Activated naive CD4-positive, alpha-beta T cell treated with anti-CD3 and anti-CD28 coated beads, Interleukin-2, amount 50 U/mL, for 16 hours (primary cell): ENCODE measurements at regions not wholly inside any gene's neighbourhood (a gene's known extent, or its start where the extent isn't known, plus 50 kb on each side); places are given as distances from the start of the nearest gene placed in this dataset.

Experiments used
- DNase-seq: peaks from one replicate; pipeline ENCODE4 v3.0.0-alpha.2; 2020

DNA sequence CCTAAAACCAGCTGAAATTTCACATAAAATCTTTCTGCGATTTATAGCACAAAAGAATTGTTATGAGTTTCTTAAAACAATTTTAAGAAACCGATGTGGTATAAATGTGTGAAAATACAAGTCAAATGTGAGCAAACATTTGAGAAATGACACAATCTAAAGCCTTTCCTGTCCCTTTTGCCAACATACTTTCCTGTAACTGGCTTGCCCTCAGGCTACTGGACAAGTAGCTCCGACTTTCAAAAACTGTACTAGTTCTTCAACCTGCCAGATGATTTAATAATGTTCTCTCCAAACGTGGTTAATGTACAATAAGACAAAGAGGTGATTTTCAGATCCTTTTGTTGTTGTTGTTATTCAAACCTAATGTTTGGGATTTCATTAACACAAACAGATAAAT is 105.9 kb upstream of the ARHGEF26 start:
- no peak for DNase-seq

DNA sequence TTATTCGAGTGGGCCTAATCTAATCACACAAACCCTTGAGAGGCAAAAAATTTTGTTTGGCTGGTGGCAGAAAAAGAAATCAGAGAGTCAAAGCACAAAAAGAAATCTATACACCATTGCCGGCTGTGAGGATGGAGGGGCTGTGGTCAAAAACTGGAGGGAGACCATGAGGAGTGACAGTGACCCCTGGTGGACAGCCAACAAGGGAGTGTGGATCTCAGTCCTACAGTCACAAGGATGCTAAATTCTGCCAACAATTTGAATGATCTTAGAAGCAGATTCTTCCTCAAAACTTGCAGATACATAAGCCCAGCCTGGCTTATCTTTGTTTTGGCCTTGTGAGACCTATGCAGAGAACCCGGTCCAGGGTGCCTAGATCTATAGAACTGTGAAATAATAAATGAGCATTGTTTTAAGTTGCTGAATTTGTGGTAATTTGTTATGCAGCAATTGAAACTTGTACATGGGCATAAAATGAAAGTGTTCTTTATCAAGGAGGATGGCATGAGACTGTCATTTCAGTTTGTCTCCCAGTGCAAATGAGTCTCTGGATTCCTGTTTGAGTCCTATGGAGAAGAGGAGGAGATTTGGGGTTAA is 103.0 kb upstream of the ARHGEF26 start:
- DNase-seq: peak; percentile 23

DNA sequence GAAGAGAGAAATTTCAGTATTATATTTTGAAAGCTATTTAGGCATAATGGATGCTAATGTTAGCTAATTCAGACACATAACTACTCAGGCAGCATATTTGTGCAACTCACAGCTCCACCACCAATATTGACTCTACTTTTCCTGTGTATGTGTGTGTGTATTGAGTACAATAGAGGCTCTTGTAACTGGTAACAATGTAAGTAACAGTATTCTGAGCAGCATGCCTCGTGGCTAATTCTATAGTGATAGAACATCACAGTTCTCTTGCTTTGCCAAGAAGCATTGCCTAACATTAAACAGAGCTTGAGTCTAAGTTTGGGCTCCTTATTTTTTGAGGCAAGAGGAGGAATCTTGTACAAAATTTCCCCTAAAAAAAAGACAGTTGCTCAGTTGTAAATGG is 98.6 kb upstream of the ARHGEF26 start:
- no peak for DNase-seq

DNA sequence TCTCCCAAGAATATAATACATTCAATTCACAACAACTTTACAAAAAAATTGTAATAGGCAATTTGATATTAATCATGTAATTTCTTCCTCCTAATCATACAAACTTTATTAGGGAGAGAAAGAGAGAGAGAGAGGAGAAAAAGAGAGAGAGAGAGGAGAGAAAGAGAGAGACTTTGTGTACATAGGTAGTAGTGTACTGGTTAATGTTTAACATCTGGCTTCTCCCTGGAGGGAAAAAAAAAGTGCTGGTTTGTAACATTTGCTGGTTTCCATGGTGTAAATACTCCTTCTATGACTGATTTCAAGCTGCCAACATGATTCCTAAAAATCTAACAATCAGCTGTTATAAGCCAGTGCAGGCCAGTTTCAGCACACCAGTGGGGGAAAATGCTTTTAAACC is 98.0 kb upstream of the ARHGEF26 start:
- no peak for DNase-seq

DNA sequence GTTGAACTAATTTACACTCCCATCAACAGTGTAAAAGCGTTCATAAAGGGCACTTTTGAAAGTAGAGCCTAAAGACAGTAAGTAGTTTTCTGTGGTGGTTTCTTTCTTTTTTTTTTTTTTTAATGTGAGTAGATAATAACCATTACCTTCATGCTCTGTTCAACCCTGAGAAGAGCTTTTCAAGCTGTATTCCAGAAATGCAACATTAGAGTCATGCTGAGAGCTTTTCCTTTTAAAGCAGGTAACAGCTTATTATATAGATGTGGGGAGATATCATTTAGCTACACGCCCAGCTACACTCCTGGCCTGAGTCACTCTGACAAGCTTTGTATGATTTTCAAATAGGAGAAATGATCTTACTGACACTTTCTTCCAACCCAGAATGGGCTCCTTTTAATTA is 96.2 kb upstream of the ARHGEF26 start:
- DNase-seq: no peak

DNA sequence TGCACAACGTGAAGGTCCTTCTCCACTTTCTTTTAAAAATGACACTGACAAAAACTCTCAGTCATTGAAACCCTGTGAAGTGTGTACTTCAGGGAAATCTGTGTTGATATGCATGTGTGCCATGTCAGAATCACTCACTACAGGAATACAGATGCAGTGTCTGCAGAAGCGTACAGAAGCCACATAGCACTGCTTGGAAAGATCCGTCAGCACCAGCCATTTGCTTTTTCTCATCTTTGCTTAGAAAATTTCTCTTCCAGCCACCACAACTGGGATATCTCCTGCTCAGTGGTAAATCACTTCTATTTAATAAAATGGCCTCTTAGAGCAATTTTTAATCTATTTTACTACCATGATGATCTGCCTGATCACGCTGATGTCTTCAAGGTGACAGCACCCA is 91.3 kb upstream of the ARHGEF26 start:
- no peak for DNase-seq

DNA sequence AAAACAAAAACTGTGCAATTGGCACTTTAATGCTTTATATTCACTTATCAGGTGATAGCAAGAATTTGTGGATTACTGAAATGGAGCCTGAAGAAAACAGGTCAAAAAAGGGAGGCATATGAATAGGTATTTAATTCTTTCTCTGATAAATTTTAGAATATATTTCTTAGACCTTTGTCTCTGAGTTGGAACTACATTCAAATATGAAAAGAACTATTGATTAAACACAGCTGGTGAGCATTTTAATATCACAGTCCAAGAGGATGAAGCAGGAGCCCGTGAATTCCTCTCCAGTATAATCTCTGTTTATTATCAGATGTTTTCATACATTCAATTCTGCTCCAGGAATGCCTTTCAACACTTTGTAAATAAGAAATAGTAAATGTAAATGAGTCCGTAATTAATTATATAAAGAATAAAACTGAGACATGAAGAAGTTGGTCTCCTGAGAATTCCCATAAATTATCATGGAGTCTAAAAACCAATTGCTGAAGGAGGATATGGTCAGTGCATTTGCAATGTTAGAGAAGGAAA is 86.3 kb upstream of the ARHGEF26 start:
- no peak for DNase-seq

DNA sequence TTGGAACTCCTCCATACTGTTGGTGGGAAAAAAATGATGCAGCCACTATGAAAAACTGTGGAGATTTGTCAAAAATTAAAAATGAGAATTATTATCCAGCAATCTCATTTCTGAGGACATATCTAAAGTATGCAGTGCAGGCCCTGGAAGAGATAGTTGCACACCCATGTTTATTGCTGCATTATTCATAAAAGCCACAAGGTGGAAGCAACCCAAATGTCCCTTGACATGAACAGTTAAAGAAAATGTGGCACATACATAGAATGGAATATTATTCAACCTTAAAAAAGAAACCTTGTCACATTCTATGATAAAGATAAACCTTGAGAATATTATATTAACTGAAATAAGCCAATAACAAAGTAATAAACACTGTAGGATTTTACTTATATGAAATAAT is 80.9 kb upstream of the ARHGEF26 start:
- DNase-seq: no peak

DNA sequence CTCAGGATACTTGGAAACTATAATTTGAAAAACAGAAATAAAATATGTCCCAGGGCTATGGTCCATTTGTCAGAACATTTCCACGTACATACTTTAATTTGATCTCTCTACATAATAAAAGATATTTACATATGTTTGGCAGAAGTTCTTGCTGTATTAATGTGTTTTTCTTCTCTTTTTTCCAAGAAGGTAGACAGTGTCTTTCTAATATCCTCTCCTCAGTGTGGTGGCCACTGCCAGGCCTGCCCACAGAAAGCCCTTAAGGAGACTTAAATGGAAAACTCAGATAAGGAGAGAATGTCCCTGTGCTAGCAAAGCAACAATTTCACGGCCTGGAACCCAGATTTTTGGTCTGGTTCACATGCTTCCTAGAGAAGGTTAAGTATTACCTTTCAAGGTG is 76.5 kb upstream of the ARHGEF26 start:
- no peak for DNase-seq

GRCh38 chr3:154050216-154050615 is 71.0 kb upstream of the ARHGEF26 start:
- DNase-seq: no peak

DNA sequence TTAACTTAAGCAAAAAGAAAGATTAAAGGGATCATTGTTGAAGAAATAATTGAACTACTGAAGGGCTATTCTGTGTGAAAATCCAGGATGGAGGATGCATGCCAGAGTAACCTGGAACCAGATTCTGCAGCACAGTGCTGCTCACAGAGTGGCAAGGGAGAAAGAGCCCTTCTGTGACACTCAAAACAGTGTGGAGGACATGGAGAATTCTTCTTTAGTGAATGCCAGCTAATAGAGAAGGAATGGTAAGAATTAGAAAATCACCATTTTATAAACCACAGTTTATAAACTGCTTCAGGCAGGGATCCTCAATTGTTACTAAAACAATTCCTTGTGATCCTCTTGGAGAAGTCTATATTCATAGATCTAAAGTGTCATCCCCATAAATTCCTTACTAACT is 70.4 kb upstream of the ARHGEF26 start:
- DNase-seq: no peak

DNA sequence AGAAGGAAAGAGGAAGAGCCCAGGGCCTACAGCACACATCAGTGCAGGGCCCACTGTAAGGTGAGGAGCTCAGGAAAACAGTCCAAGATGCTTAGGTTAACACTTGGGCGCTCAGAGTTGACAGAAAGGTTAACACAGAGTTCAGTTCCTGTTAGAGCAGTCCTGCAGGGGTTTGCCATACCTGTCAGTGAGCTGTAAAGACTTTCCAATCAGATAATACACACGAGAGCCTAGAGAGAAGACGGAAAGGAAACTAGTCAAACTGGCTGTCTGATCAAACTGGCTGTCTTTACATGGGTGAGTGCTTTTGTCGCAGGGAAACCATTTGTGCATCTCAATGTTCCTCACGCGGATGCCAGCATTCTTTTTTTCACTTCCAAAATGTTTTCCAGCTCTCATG is 61.4 kb upstream of the ARHGEF26 start:
- no peak for DNase-seq

- no peak for DNase-seq
Measured at GRCh38 chr3:154060238-154061000, 60.8 kb upstream of the ARHGEF26 start.

DNA sequence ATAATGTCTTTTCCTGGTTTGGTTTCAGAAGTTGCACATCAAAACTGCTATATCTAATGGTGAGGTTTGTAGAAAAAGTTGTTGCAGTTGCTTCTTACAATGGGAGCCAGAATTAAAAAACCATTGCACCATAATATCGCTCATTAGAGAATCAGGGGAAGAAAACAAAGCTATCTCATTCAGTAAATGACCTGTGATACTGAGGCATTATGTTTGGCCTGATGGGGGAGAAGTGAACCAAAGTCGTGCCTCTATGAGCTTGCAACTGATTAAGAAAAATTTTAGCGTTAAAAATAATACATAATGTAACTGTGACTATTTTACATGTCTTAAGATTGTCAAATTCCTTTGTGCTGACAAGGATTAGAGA is 60.2 kb upstream of the ARHGEF26 start:
- DNase-seq: no peak

DNA sequence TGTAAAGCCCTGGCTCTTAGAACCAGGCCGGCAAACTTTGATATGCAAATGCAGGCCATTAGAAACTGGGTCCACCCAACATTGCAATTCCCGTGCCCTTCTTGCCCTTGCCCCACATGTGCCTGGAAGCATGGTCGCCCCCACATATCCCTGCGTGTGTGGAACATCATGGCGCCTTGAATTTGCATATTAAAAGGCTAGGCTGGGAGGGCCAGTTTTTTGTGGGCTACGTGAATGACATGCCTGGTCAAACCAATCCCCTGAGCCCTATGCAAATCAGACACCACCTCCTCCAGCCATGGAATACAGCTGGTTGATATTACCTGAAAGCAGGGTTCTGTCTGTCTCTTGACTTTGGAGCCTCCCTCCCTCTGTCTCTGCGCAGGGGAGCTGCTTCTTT is 58.7 kb upstream of the ARHGEF26 start:
- no peak for DNase-seq

DNA sequence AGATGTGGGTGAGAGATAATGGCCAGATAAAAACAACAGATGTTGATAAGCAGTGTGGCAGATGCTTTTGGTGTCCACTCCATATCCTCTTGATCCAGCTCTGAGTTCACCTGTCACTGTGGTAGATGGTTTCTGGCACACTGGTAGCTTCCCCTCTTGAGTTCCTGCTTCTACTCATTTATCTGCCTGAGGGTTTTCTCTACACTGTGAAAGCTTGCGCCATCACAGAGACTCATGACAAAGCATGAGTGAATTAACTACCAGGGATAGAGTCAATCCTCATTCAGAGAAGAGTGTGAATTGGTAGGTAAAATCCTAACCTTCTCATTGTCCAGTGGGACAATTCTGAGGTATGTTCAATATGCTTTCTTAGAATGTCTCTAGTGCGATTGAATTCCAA is 50.0 kb upstream of the ARHGEF26 start:
- no peak for DNase-seq
